PFSK-1 (cell line): ENCODE measurements at regions not wholly inside any gene's neighbourhood (a gene's known extent, or its start where the extent isn't known, plus 50 kb on each side); places are given as distances from the start of the nearest gene placed in this dataset.

Experiments used
- FOXP2 ChIP-seq: optimal IDR thresholded peaks from 2 replicates; pipeline ENCODE3; 2011; ENCODE audit warnings: borderline replicate concordance, control low read depth, inconsistent platforms; ENCODE audit not compliant: insufficient read depth; ENCODE audit errors: extremely low read length, extremely low read depth
- POLR2AphosphoS5 ChIP-seq: IDR thresholded peaks from 2 replicates; pipeline ENCODE4 v1.6.1; 2012; ENCODE audit warnings: low read depth, mild to moderate bottlenecking, control low read depth, low read length, moderate library complexity
- REST ChIP-seq, 2 experiments: IDR thresholded peaks; 2 replicates each; pipeline versions ENCODE4 v1.6.1 to v1.8.0; 2011 to 2012; ENCODE audit warnings: low read depth in 2 of 2, low read length in 2 of 2, control low read depth in 1 of 2, inconsistent platforms in 1 of 2, mild to moderate bottlenecking in 1 of 2, moderate library complexity in 1 of 2; ENCODE audit not compliant: insufficient read depth in 1 of 2
- SIN3A ChIP-seq: IDR thresholded peaks from 2 replicates; pipeline ENCODE4 v1.6.1; 2012; ENCODE audit warnings: mild to moderate bottlenecking, low read length, moderate library complexity, borderline replicate concordance; ENCODE audit not compliant: insufficient read depth
- TAF1 ChIP-seq: IDR thresholded peaks from 2 replicates; pipeline ENCODE4 v1.6.1; 2012; ENCODE audit warnings: low read length, control low read depth, borderline replicate concordance; ENCODE audit not compliant: insufficient read depth

- TF ChIP-seq POLR2AphosphoS5 (no peak), FOXP2 (no peak), TAF1 (no peak), SIN3A (no peak), REST (IDR thresholded peaks at IDR 0.05; ENCODE audit: insufficient read depth in 1 of 2, low read depth in 2 of 2, low read length in 2 of 2) (no peak)
Observed at GRCh38 chr20:58596750-58597248, 54.3 kb upstream of the STX16 start.

GRCh38 chr20:58596244-58596643 is 54.8 kb upstream of the STX16 start:
- TF ChIP-seq TAF1 (no peak), FOXP2 (no peak), POLR2AphosphoS5 (no peak), SIN3A (no peak), REST (IDR thresholded peaks at IDR 0.05; ENCODE audit: insufficient read depth in 1 of 2, low read depth in 2 of 2, low read length in 2 of 2) (no peak)

- TF ChIP-seq TAF1 (no peak), REST (IDR thresholded peaks at IDR 0.05; ENCODE audit: insufficient read depth in 1 of 2, low read depth in 2 of 2, low read length in 2 of 2) (no peak), SIN3A (no peak), POLR2AphosphoS5 (no peak), FOXP2 (no peak)
Observed at GRCh38 chr20:58595167-58595566, 55.9 kb upstream of the STX16 start.

- TF ChIP-seq FOXP2: no peak
- no peak for TF ChIP-seq POLR2AphosphoS5
- no peak for TF ChIP-seq REST (IDR thresholded peaks at IDR 0.05; ENCODE audit: insufficient read depth in 1 of 2, low read depth in 2 of 2, low read length in 2 of 2)
- no peak for TF ChIP-seq SIN3A
- no peak for TF ChIP-seq TAF1
Observed at GRCh38 chr20:58593880-58594638, 57.0 kb upstream of the STX16 start.
